ENCODE measurements at regions not wholly inside any gene's neighbourhood (a gene's known extent, or its start where the extent isn't known, plus 50 kb on each side); places are given as distances from the start of the nearest gene placed in this dataset.

- no peaks in the 10 kb centered on the region for H3K4me1 Mint-ChIP-seq
- no peak overlapping the region for H3K4me3 Mint-ChIP-seq
- H3K36me3 Mint-ChIP-seq: no peaks in the 10 kb centered on the region
- Histone ChIP-seq H3K4me1 (ENCODE audit: insufficient read depth, low read length) (no peaks in the 10 kb centered on the region), H3K9me3 (ENCODE audit: low read length) (no peaks in the 10 kb centered on the region), H3K27me3 (ENCODE audit: insufficient read depth, low read length, poor library complexity, severe bottlenecking) (no peaks in the 10 kb centered on the region), H3K36me3 (ENCODE audit: insufficient read depth, low read length) (no peaks in the 10 kb centered on the region), H3K4me3 (ENCODE audit: low read length) (no peak overlapping the region), H3K27ac (ENCODE audit: low read depth, low read length) (no peak overlapping the region)
- ChIA-PET CTCF (no interaction called here), POLR2A (no interaction called here)
- no peak for DNase-seq
- no peak overlapping the region for H3K27ac Mint-ChIP-seq
- peaks cover 1 to 27% (median 6%) of the 10 kb centered on the region in 5 donors for H3K9me3 Mint-ChIP-seq
- peaks cover 0 to 1% of the 10 kb centered on the region in 2 donors for H3K27me3 Mint-ChIP-seq
Observed at GRCh38 chr18:33983126-33983525, 241.6 kb downstream of the NOL4 start.

- Histone ChIP-seq H3K4me1 (ENCODE audit: insufficient read depth, low read length) (no peaks in the 10 kb centered on the region), H3K4me3 (ENCODE audit: low read length) (no peak overlapping the region), H3K27me3 (ENCODE audit: insufficient read depth, low read length, poor library complexity, severe bottlenecking) (no peaks in the 10 kb centered on the region), H3K27ac (ENCODE audit: low read depth, low read length) (no peak overlapping the region), H3K36me3 (ENCODE audit: insufficient read depth, low read length) (no peaks in the 10 kb centered on the region), H3K9me3 (ENCODE audit: low read length) (no peaks in the 10 kb centered on the region)
- Mint-ChIP-seq H3K27me3 (no peaks in the 10 kb centered on the region), H3K27ac (no peak overlapping the region), H3K4me3 (no peak overlapping the region), H3K4me1 (no peaks in the 10 kb centered on the region), H3K9me3 (peaks cover 2 to 26% (median 11%) of the 10 kb centered on the region in 5 donors), H3K36me3 (no peaks in the 10 kb centered on the region)
- CTCF ChIA-PET: no interaction called here
- no peak for DNase-seq
- POLR2A ChIA-PET: no interaction called here
Observed at GRCh38 chr18:33960417-33960816, 264.3 kb downstream of the NOL4 start.

GRCh38 chr18:33959609-33960008 is 265.1 kb downstream of the NOL4 start:
- no peak for DNase-seq
- Histone ChIP-seq H3K4me3 (ENCODE audit: low read length) (no peak overlapping the region), H3K36me3 (ENCODE audit: insufficient read depth, low read length) (no peaks in the 10 kb centered on the region), H3K9me3 (ENCODE audit: low read length) (no peaks in the 10 kb centered on the region), H3K4me1 (ENCODE audit: insufficient read depth, low read length) (no peaks in the 10 kb centered on the region), H3K27me3 (ENCODE audit: insufficient read depth, low read length, poor library complexity, severe bottlenecking) (no peaks in the 10 kb centered on the region), H3K27ac (ENCODE audit: low read depth, low read length) (no peak overlapping the region)
- Mint-ChIP-seq H3K27ac (no peak overlapping the region), H3K4me1 (no peaks in the 10 kb centered on the region), H3K9me3 (peaks cover 2 to 29% (median 10%) of the 10 kb centered on the region in 5 donors), H3K27me3 (no peaks in the 10 kb centered on the region), H3K36me3 (no peaks in the 10 kb centered on the region), H3K4me3 (no peak overlapping the region)
- ChIA-PET POLR2A (no interaction called here), CTCF (no interaction called here)

GRCh38 chr18:33957707-33958106 is 267.0 kb downstream of the NOL4 start:
- CTCF ChIA-PET: no interaction called here
- Mint-ChIP-seq H3K27me3 (no peaks in the 10 kb centered on the region), H3K4me3 (no peak overlapping the region), H3K9me3 (peaks cover 2 to 34% (median 5%) of the 10 kb centered on the region in 5 donors), H3K36me3 (no peaks in the 10 kb centered on the region), H3K4me1 (no peaks in the 10 kb centered on the region), H3K27ac (no peak overlapping the region)
- H3K27ac ChIP-seq (ENCODE audit: low read depth, low read length): no peak overlapping the region
- no peaks in the 10 kb centered on the region for H3K27me3 ChIP-seq (ENCODE audit: insufficient read depth, low read length, poor library complexity, severe bottlenecking)
- no peaks in the 10 kb centered on the region for H3K36me3 ChIP-seq (ENCODE audit: insufficient read depth, low read length)
- no peak overlapping the region for H3K4me3 ChIP-seq (ENCODE audit: low read length)
- no peak for DNase-seq
- no peaks in the 10 kb centered on the region for H3K4me1 ChIP-seq (ENCODE audit: insufficient read depth, low read length)
- POLR2A ChIA-PET: no interaction called here
- no peaks in the 10 kb centered on the region for H3K9me3 ChIP-seq (ENCODE audit: low read length)

- no peak overlapping the region for H3K27ac ChIP-seq (ENCODE audit: low read depth, low read length)
- H3K4me3 Mint-ChIP-seq: no peak overlapping the region
- H3K9me3 Mint-ChIP-seq: peaks cover 0 to 23% (median 6%) of the 10 kb centered on the region in 5 donors
- H3K4me3 ChIP-seq (ENCODE audit: low read length): no peak overlapping the region
- H3K9me3 ChIP-seq (ENCODE audit: low read length): no peaks in the 10 kb centered on the region
- H3K27me3 Mint-ChIP-seq: no peaks in the 10 kb centered on the region
- H3K27me3 ChIP-seq (ENCODE audit: insufficient read depth, low read length, poor library complexity, severe bottlenecking): no peaks in the 10 kb centered on the region
- no peak overlapping the region for H3K27ac Mint-ChIP-seq
- CTCF ChIA-PET: no interaction called here
- no peaks in the 10 kb centered on the region for H3K36me3 ChIP-seq (ENCODE audit: insufficient read depth, low read length)
- no peaks in the 10 kb centered on the region for H3K4me1 Mint-ChIP-seq
- no peaks in the 10 kb centered on the region for H3K36me3 Mint-ChIP-seq
- no peaks in the 10 kb centered on the region for H3K4me1 ChIP-seq (ENCODE audit: insufficient read depth, low read length)
- POLR2A ChIA-PET: no interaction called here
- DNase-seq: no peak
Observed at GRCh38 chr18:33951031-33951430, 273.7 kb downstream of the NOL4 start.

- Mint-ChIP-seq H3K9me3 (peaks cover 0 to 10% (median 3%) of the 10 kb centered on the region in 5 donors), H3K4me3 (no peak overlapping the region), H3K27ac (no peak overlapping the region), H3K27me3 (no peaks in the 10 kb centered on the region), H3K36me3 (no peaks in the 10 kb centered on the region), H3K4me1 (no peaks in the 10 kb centered on the region)
- Histone ChIP-seq H3K4me3 (ENCODE audit: low read length) (no peak overlapping the region), H3K27ac (ENCODE audit: low read depth, low read length) (no peak overlapping the region), H3K27me3 (ENCODE audit: insufficient read depth, low read length, poor library complexity, severe bottlenecking) (no peaks in the 10 kb centered on the region), H3K4me1 (ENCODE audit: insufficient read depth, low read length) (no peaks in the 10 kb centered on the region), H3K9me3 (ENCODE audit: low read length) (no peaks in the 10 kb centered on the region), H3K36me3 (ENCODE audit: insufficient read depth, low read length) (no peaks in the 10 kb centered on the region)
- ChIA-PET CTCF (no interaction called here), POLR2A (no interaction called here)
- DNase-seq: no peak
Observed at GRCh38 chr18:33946336-33946735, 278.4 kb downstream of the NOL4 start.

- CTCF ChIA-PET: no interaction called here
- DNase-seq: no peak
- Histone ChIP-seq H3K27me3 (ENCODE audit: insufficient read depth, low read length, poor library complexity, severe bottlenecking) (no peaks in the 10 kb centered on the region), H3K4me1 (ENCODE audit: insufficient read depth, low read length) (no peaks in the 10 kb centered on the region), H3K4me3 (ENCODE audit: low read length) (no peak overlapping the region), H3K9me3 (ENCODE audit: low read length) (no peaks in the 10 kb centered on the region), H3K27ac (ENCODE audit: low read depth, low read length) (no peak overlapping the region), H3K36me3 (ENCODE audit: insufficient read depth, low read length) (no peaks in the 10 kb centered on the region)
- H3K27ac Mint-ChIP-seq: no peak overlapping the region
- no peaks in the 10 kb centered on the region for H3K4me1 Mint-ChIP-seq
- POLR2A ChIA-PET: no interaction called here
- no peak overlapping the region for H3K4me3 Mint-ChIP-seq
- peaks cover 0 to 9% (median 8%) of the 10 kb centered on the region in 5 donors for H3K9me3 Mint-ChIP-seq
- H3K27me3 Mint-ChIP-seq: no peaks in the 10 kb centered on the region
- H3K36me3 Mint-ChIP-seq: no peaks in the 10 kb centered on the region
Observed at GRCh38 chr18:33944493-33944892, 280.2 kb downstream of the NOL4 start.

GRCh38 chr18:33937270-33937816 is 287.4 kb downstream of the NOL4 start:
- no peaks in the 10 kb centered on the region for H3K27me3 ChIP-seq (ENCODE audit: insufficient read depth, low read length, poor library complexity, severe bottlenecking)
- no peaks in the 10 kb centered on the region for H3K4me1 ChIP-seq (ENCODE audit: insufficient read depth, low read length)
- DNase-seq: no peak
- H3K27me3 Mint-ChIP-seq: no peaks in the 10 kb centered on the region
- no peaks in the 10 kb centered on the region for H3K4me1 Mint-ChIP-seq
- no peak overlapping the region for H3K4me3 ChIP-seq (ENCODE audit: low read length)
- H3K9me3 ChIP-seq (ENCODE audit: low read length): no peaks in the 10 kb centered on the region
- POLR2A ChIA-PET: no interaction called here
- H3K27ac Mint-ChIP-seq: no peak overlapping the region
- peaks cover 8 to 19% (median 16%) of the 10 kb centered on the region in 5 donors for H3K9me3 Mint-ChIP-seq
- H3K36me3 ChIP-seq (ENCODE audit: insufficient read depth, low read length): no peaks in the 10 kb centered on the region
- no peak overlapping the region for H3K27ac ChIP-seq (ENCODE audit: low read depth, low read length)
- no peak overlapping the region for H3K4me3 Mint-ChIP-seq
- H3K36me3 Mint-ChIP-seq: no peaks in the 10 kb centered on the region
- CTCF ChIA-PET: no interaction called here

- Histone ChIP-seq H3K36me3 (ENCODE audit: insufficient read depth, low read length) (no peaks in the 10 kb centered on the region), H3K4me1 (ENCODE audit: insufficient read depth, low read length) (no peaks in the 10 kb centered on the region), H3K9me3 (ENCODE audit: low read length) (no peaks in the 10 kb centered on the region), H3K4me3 (ENCODE audit: low read length) (no peak overlapping the region), H3K27me3 (ENCODE audit: insufficient read depth, low read length, poor library complexity, severe bottlenecking) (no peaks in the 10 kb centered on the region), H3K27ac (ENCODE audit: low read depth, low read length) (no peak overlapping the region)
- Mint-ChIP-seq H3K36me3 (no peaks in the 10 kb centered on the region), H3K4me1 (no peaks in the 10 kb centered on the region), H3K27me3 (no peaks in the 10 kb centered on the region), H3K4me3 (no peak overlapping the region), H3K27ac (no peak overlapping the region), H3K9me3 (peaks cover 3 to 19% (median 12%) of the 10 kb centered on the region in 5 donors)
- POLR2A ChIA-PET: no interaction called here
- DNase-seq: no peak
- CTCF ChIA-PET: no interaction called here
Observed at GRCh38 chr18:33934258-33934657, 290.5 kb downstream of the NOL4 start.
